GM21619 (cell line): ENCODE measurements at regions not wholly inside any gene's neighbourhood (a gene's known extent, or its start where the extent isn't known, plus 50 kb on each side); places are given as distances from the start of the nearest gene placed in this dataset.

Experiments used
- ATAC-seq: cut with Tn5 transposase; IDR thresholded peaks from one replicate; pipeline ENCODE4 v1.9.1; 2021; ENCODE audit not compliant: unreplicated experiment

DNA sequence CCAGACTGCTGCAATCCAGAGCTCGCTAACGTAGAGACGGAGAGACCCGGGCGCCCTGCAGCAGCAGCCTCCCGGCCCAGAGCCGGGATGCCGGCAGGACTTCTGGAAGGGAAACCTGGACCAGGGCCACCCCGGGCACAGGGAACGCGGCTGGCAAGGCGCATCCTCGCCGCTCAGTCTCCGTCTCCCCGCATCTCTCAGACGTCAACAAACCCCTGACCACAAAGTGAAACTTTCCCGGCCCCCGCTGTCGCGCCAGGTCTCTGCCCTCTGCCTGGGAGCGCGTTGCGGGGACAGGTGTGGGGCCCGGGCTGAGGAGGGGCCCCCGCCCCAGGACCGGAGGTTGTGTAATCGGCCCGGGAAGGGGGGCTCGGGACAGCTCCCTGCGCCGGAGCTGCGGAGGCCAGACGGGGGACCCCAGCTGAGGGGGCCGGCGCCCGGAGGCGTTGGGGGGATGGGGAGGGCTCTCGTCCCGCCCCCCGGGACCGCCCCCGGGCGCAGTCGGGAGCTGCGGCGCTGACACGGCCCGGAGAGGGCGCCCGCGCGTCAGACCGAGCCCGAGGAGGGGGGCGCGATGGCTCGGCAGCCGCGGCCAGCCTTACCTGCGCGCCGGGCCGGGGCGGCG lies 116.6 kb upstream of the HIVEP3 start:
- ATAC-seq = peak; percentile 73

DNA sequence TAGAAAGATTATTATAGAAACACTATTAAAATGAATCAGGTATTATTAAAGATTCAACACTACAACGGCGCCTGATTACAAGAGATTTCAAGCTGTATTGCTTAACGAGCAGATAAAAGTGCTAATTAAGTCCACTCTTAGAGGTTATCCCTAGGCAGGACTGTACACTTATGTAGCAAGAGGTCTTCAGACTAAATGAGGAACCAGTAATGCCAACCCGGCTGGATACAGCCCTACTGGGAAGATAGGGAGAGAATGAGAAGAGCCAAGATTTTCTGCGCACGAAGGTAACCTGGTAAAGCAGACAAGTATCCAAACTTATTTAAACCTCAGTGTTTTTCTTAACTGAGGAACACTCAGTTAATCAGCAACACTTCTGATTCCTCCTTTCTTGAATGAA lies 115.7 kb upstream of the HIVEP3 start:
- no peak for ATAC-seq

GRCh38 chr1:42033629-42034028 lies 114.9 kb upstream of the HIVEP3 start:
- ATAC-seq = no peak

GRCh38 chr1:42017730-42018129 lies 99.0 kb upstream of the HIVEP3 start:
- ATAC-seq = no peak

GRCh38 chr1:42017259-42017658 lies 98.5 kb upstream of the HIVEP3 start:
- peak; percentile 58 for ATAC-seq

GRCh38 chr1:42014823-42015222 lies 96.1 kb upstream of the HIVEP3 start:
- no peak for ATAC-seq

- ATAC-seq = no peak
These were observed 95.3 kb upstream of the HIVEP3 start for GRCh38 chr1:42013881-42014470.

- ATAC-seq = no peak
These were observed 94.1 kb upstream of the HIVEP3 start for GRCh38 chr1:42012852-42013251.

- ATAC-seq = no peak
These were observed 91.7 kb upstream of the HIVEP3 start for GRCh38 chr1:42010381-42010780.

- ATAC-seq = no peak
These were observed 89.5 kb upstream of the HIVEP3 start for GRCh38 chr1:42008264-42008663.

DNA sequence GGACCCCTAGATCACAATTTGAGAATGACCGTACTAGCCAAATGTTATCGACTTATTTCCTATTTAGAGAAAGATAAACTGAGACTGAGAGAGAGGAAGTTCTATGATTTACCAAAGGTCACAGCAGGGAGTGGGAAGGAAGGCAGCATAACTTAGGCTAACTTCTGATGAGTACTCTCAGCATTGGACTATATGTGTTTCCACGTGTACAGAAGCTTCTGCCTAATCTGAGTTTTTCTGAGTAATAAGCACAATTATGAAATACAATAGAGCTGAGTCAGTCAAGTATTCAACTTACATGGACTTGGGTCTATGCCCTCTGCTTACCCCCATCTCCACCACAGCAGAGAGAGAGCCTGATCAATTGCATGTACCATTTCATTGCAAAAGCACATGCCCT lies 88.1 kb upstream of the HIVEP3 start:
- ATAC-seq = no peak

DNA sequence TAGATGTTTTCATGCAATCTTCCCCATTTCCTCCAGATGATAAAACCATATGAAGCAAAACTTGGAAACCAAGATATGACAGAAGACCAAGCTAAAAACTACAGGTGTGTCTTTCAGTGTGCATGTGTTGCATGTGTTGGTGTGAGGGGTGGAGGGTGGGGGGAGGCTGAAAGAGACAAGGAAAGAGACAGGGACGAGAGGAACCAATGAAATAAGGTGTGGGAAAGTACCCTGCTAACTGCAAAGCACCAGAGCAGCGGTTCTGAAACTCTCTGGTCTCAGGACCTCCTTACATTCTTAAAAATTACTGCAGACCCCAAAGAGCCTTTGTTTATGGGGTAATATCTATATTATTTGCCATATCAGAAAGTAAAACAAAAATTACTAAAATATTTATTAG lies 87.4 kb upstream of the HIVEP3 start:
- ATAC-seq = no peak

DNA sequence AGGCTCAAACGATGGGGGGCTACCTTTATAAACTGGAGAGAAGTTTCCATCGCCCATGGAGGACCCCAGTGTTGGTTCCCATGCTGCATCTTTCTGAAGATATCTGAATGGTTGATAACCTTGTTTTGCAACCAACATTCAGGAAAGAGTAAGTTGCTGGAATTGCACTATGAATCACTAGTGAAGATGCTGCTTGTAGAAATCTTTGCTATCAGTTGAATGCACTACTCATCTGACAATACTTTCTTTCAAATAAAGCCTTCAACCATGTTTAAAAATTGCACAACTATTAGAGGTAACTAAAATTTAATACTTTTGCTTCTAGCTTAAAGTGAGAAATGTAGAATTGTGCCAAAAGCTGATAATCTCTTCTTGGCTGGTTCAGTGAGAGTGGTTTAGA lies 86.8 kb upstream of the HIVEP3 start:
- ATAC-seq = no peak

GRCh38 chr1:42004860-42005259 lies 86.1 kb upstream of the HIVEP3 start:
- ATAC-seq = no peak

- no peak for ATAC-seq
These were observed 85.6 kb upstream of the HIVEP3 start for GRCh38 chr1:42004322-42004721.

- ATAC-seq = no peak
These were observed 84.7 kb upstream of the HIVEP3 start for GRCh38 chr1:42003433-42003832.

DNA sequence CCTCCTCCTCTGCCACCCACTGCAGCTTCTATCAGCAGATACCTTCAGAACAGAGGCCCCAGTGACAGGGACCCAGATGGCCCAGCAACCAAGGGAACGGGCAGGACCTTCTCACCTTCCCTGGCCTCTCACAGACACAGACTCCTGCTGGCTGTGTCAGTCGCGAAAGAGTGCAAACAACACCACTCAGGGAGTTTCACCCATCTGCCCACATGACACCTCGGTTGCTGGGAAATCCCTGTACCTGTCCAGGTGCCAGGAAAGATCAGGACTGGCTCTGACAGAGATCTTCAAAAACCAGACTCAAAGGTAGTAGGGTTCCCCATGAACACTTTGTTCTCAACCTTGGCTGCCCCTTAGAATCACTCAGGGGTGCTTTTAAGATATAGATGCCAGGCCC lies 83.5 kb upstream of the HIVEP3 start:
- no peak for ATAC-seq

DNA sequence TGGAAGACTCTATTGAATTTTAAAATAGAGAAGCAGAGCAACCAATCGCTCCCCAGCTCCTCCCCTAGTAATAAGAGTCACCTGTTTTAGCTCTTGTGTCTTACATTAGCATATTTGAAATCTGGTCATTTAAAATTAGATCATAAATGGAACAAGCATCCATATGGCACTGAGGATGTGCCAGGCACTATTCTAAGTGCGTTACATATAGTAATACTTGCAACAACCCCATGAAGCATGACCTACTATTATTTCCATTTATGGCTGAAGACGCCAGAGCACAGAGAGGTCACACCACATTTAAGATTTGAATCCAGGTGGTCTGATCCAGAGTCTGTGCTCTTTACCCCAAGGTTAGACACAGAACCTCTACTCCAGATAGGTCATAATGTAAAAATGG lies 82.0 kb upstream of the HIVEP3 start:
- ATAC-seq = no peak

GRCh38 chr1:41999884-42000283 lies 81.2 kb upstream of the HIVEP3 start:
- no peak for ATAC-seq

DNA sequence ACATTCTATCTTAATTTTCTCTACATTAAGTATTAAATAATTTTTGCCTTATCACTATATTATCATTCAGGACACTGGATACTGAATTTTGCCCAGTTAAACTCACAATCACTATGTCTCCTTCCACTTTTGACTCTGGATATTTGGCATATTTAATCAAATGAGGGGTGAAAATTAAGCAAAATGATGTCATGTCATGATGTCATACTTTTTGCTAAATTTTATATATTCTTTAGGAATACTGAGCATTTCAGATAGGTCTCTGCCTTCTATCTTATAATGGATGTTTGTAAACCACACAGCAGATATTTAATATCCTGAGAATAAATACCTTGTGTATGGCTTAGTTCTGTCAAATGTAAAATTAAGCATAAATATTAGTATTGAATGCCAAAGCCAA lies 79.5 kb upstream of the HIVEP3 start:
- no peak for ATAC-seq

GRCh38 chr1:41997153-41997552 lies 78.4 kb upstream of the HIVEP3 start:
- no peak for ATAC-seq

DNA sequence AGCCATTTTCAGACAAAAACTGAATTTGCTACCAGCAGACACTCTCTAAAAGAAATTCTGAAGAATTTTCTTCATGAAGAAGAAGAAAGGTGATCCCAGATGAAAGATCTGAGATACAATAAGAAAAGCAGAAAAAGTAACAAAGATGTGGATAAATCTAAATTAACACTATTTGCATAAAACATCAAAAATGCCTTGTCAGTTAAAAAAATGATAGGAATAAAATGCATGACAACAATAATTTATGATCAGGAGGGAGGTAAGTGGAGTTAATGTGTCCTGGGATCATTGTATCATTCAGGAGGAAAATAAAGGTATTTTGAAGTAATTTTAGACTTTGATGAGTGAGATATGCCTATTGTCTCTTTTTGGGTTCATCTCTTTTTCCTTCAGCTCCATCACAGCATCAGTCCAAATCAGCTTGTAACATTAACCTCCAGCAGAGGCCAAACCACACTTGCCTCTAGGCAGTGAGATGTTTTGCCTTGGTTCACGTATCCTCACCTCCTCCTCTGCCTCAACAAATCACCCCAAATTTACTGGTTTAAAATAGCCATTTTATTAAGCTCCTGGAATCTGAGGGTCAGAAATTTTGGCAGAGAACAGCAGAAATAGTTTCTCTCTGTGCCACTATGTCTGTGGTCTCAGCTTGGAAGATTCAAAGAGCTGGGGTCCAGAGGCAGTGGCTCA lies 76.9 kb upstream of the HIVEP3 start:
- ATAC-seq = no peak
